ENCODE measurements at regions not wholly inside any gene's neighbourhood (a gene's known extent, or its start where the extent isn't known, plus 50 kb on each side); places are given as distances from the start of the nearest gene placed in this dataset.

DNA sequence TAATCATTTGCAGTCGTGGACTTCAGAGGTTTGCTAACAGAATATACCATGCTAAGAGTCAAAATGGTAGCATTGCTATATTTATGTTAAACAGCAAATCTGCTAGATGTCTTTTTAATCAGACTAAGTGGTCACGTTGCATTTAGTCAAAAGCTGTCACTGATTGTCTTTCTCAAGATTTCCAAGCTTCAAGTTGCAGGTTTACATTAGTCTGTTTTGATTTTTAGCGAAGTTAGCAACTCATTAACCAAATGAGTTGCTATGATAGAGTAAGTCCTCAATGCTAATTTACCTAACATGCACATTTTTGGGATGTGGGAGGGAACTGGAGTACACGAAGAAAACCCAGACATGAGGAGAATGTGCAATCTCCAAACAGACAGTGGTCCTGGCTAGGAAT lies 653.2 kb downstream of the TNS3 start:
- TF ChIP-seq, protein P1, sequence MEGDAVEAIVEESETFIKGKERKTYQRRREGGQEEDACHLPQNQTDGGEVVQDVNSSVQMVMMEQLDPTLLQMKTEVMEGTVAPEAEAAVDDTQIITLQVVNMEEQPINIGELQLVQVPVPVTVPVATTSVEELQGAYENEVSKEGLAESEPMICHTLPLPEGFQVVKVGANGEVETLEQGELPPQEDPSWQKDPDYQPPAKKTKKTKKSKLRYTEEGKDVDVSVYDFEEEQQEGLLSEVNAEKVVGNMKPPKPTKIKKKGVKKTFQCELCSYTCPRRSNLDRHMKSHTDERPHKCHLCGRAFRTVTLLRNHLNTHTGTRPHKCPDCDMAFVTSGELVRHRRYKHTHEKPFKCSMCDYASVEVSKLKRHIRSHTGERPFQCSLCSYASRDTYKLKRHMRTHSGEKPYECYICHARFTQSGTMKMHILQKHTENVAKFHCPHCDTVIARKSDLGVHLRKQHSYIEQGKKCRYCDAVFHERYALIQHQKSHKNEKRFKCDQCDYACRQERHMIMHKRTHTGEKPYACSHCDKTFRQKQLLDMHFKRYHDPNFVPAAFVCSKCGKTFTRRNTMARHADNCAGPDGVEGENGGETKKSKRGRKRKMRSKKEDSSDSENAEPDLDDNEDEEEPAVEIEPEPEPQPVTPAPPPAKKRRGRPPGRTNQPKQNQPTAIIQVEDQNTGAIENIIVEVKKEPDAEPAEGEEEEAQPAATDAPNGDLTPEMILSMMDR (IDR thresholded peaks at IDR 0.05; ENCODE audit: low read depth, low read length), result no peak
- TF ChIP-seq POLR2A (IDR thresholded peaks at IDR 0.05; ENCODE audit: extremely low read depth, insufficient read length), result no peak
